PC-9 (cell line): ENCODE measurements at regions not wholly inside any gene's neighbourhood (a gene's known extent, or its start where the extent isn't known, plus 50 kb on each side); places are given as distances from the start of the nearest gene placed in this dataset.

ENCODE experiments used
- BruUV-seq: library from RNA; stranded (reverse); fragments of 400-500 nt; replicated peaks from 2 replicates; lab custom pipeline; 2021; lab: Mats Ljungman, UMichigan
- CTCF ChIA-PET: fragments of 300-600 bp; sonication (Branson Sonifier 250); formaldehyde crosslinking; loops from one replicate; lab custom pipeline; 2022; ENCODE audit warnings: antibody characterized with exemption; lab: Charles Lee
- POLR2A ChIA-PET: fragments of 300-600 bp; sonication (Branson Sonifier 250); formaldehyde crosslinking; loops from one replicate; lab custom pipeline; 2022; ENCODE audit warnings: antibody characterized with exemption; ENCODE audit not compliant: unreplicated experiment; lab: Charles Lee
- DNase-seq, 2 experiments: peaks; one replicate each; pipeline versions ENCODE4 v3.0.0 to v3.0.0-alpha.2; 2015 to 2022; ENCODE audit warnings: mixed read lengths in 1 of 2
- H2AFZ ChIP-seq: fragments of 200-600 bp; sonication (generic); 2 replicates; pipeline ENCODE4 v1.8.1; 2017; ENCODE audit warnings: antibody characterized with exemption
- H3F3A ChIP-seq: fragments of 200-600 bp; sonication (generic); 2 replicates; pipeline ENCODE4 v1.8.1; 2017; ENCODE audit warnings: antibody characterized with exemption, mild to moderate bottlenecking, low read depth; ENCODE audit not compliant: insufficient read depth
- H3K27ac ChIP-seq: fragments of 200-600 bp; sonication (generic); 2 replicates; pipeline ENCODE4 v1.6.1; 2016; ENCODE audit warnings: mixed run types
- H3K27me3 ChIP-seq: fragments of 200-600 bp; sonication (generic); 2 replicates; pipeline ENCODE4 v1.6.1; 2016; ENCODE audit warnings: low read depth, mixed run types; ENCODE audit not compliant: insufficient read depth
- H3K36me3 ChIP-seq: fragments of 200-600 bp; sonication (generic); 2 replicates; pipeline ENCODE4 v1.6.1; 2016; ENCODE audit warnings: low read depth, mixed run types
- H3K4me1 ChIP-seq: fragments of 200-600 bp; sonication (generic); replicated peaks from 2 replicates; pipeline ENCODE4 v1.6.1; 2016; ENCODE audit warnings: mixed run types; ENCODE audit not compliant: insufficient read depth
- H3K4me2 ChIP-seq: fragments of 200-600 bp; sonication (generic); 2 replicates; pipeline ENCODE4 v1.6.1; 2017; ENCODE audit warnings: mixed run types
- H3K4me3 ChIP-seq: fragments of 200-600 bp; sonication (generic); 2 replicates; pipeline ENCODE4 v1.6.1; 2016; ENCODE audit warnings: mixed run types
- H3K79me2 ChIP-seq: fragments of 200-600 bp; sonication (generic); 2 replicates; pipeline ENCODE4 v1.6.1; 2017; ENCODE audit warnings: low read depth, mixed run types
- H3K9me2 ChIP-seq: fragments of 200-600 bp; sonication (generic); 2 replicates; pipeline ENCODE4 v1.8.1; 2017; ENCODE audit warnings: mild to moderate bottlenecking; ENCODE audit not compliant: insufficient read depth
- H3K9me3 ChIP-seq: fragments of 200-600 bp; sonication (generic); 2 replicates; pipeline ENCODE4 v1.8.1; 2016; ENCODE audit warnings: low read depth; ENCODE audit not compliant: insufficient read depth
- H4K20me1 ChIP-seq: fragments of 200-600 bp; sonication (generic); 2 replicates; pipeline ENCODE4 v1.8.1; 2017; ENCODE audit not compliant: insufficient read depth
- EZH2 ChIP-seq: fragments of 200-600 bp; sonication (generic); IDR thresholded peaks from 2 replicates; pipeline ENCODE4 v1.8.0; 2017; ENCODE audit warnings: antibody characterized with exemption, low read depth
- intact Hi-C: fragments of 100-400 bp; cut with micrococcal nuclease; formaldehyde crosslinking; loops from one replicate; pipeline ENCODE4 v1.10.0; 2022; ENCODE audit not compliant: unreplicated experiment
- TF ChIP-seq, protein P1 (sequence below): fragments of 200-600 bp; sonication (generic); conservative IDR thresholded peaks from 2 replicates; pipeline ENCODE4 v1.6.1; 2017; ENCODE audit warnings: mixed run types, antibody characterized with exemption, mild to moderate bottlenecking, moderate library complexity

DNA sequence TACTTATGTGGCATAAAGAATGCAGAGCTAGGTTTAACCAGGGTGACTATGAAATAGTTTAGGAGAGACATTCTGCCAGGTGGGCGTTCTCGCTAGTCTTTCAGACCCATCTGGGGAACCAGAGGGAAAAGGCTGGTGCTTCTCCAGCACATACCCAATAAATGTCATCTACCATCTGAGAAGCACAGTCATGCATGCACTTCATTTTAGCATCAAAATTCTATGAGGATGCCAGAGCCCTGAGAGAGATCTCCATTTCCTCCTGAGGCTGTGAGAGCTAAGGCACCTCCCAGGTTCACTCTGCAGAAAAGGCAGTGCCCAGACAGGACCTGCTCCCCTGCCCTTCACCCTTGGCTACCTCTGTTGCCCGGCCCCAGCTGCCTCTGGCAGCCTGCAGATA lies 196.2 kb upstream of the PRNP start:
- H3K4me3 ChIP-seq: no peak overlapping the region
- H3K79me2 ChIP-seq: no peaks in the 10 kb centered on the region
- CTCF ChIA-PET: no interaction called here
- H3K4me1 ChIP-seq: 0 out of 2 replicates have a peak, but pooled peaks cover 6% of the 10 kb centered on the region
- H3K36me3 ChIP-seq: no peaks in the 10 kb centered on the region
- H3K27me3 ChIP-seq: no peaks in the 10 kb centered on the region
- BruUV-seq: no TSS peak
- H2AFZ ChIP-seq: no peak overlapping the region
- H3K27ac ChIP-seq: no peak overlapping the region
- H3K4me2 ChIP-seq: no peak overlapping the region
- no peaks in the 10 kb centered on the region for H3F3A ChIP-seq
- POLR2A ChIA-PET: no interaction called here
- no peaks in the 10 kb centered on the region for H4K20me1 ChIP-seq
- TF ChIP-seq, protein P1, sequence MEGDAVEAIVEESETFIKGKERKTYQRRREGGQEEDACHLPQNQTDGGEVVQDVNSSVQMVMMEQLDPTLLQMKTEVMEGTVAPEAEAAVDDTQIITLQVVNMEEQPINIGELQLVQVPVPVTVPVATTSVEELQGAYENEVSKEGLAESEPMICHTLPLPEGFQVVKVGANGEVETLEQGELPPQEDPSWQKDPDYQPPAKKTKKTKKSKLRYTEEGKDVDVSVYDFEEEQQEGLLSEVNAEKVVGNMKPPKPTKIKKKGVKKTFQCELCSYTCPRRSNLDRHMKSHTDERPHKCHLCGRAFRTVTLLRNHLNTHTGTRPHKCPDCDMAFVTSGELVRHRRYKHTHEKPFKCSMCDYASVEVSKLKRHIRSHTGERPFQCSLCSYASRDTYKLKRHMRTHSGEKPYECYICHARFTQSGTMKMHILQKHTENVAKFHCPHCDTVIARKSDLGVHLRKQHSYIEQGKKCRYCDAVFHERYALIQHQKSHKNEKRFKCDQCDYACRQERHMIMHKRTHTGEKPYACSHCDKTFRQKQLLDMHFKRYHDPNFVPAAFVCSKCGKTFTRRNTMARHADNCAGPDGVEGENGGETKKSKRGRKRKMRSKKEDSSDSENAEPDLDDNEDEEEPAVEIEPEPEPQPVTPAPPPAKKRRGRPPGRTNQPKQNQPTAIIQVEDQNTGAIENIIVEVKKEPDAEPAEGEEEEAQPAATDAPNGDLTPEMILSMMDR: no peak
- no peak for TF ChIP-seq EZH2
- no peaks in the 10 kb centered on the region; the same call in 1 of the 2 replicates for H3K9me3 ChIP-seq
- intact Hi-C loops: no loop called here
- no peaks in the 10 kb centered on the region for H3K9me2 ChIP-seq
- no peak for DNase-seq

DNA sequence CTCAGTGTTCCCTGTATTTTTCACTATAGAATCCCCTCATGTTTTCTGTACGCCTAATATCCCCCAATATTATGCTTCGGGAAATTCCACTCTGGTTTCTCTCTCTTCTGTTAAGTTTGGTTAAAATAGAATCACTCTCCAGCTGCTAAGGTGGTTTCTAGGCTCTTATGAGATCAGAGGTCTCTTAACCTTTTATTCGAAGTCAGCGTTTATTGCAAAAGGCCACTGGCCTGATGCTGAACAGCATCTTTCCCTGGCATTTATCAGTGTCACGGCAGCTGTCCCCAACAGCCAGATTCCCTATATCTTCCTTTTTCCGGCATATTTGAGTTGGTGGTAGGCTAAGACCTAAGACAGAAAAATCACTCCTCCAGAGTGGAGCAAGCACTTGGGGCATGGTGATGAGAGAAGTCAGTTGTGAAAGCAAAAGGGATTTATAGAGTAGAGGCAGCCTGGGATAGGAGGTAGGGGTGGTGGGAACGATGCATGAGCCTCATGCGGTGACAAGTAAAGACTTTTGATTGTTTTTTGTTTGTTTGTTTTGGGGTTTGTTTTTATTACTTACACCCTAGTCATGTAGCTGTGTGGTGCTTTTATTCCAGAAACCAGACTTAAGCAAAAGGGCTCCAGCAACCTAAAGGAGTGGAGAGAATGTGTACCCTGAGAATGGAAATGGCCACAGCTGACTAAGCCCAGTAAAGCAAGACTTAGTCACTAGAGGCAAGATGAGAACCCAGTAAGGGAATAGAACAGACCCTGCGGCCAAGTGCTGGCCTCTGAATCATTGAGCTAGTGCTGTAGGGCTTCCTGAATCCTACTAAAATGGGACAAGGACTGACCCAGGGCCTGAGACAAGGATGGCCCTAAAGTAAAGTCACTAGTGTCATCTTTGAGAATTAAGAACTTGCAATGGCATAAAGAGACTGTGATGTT lies 197.6 kb upstream of the PRNP start:
- H2AFZ ChIP-seq: no peak overlapping the region
- no peak overlapping the region for H3K4me3 ChIP-seq
- ChIA-PET POLR2A (no interaction called here), CTCF (no interaction called here)
- no peak overlapping the region for H3K4me2 ChIP-seq
- H3K36me3 ChIP-seq: no peaks in the 10 kb centered on the region
- no peaks in the 10 kb centered on the region; the same call in 1 of the 2 replicates for H3K9me3 ChIP-seq
- intact Hi-C loops: no loop called here
- no peaks in the 10 kb centered on the region for H3K79me2 ChIP-seq
- no peaks in the 10 kb centered on the region for H3K9me2 ChIP-seq
- TF ChIP-seq, protein P1: no peak
- no peak for TF ChIP-seq EZH2
- H3K4me1 ChIP-seq: peaks cover 11% of the 10 kb centered on the region
- H4K20me1 ChIP-seq: no peaks in the 10 kb centered on the region
- DNase-seq: no peak
- no peak overlapping the region for H3K27ac ChIP-seq
- no peaks in the 10 kb centered on the region for H3F3A ChIP-seq
- BruUV-seq: no TSS peak
- H3K27me3 ChIP-seq: no peaks in the 10 kb centered on the region

GRCh38 chr20:4484379-4484997 lies 201.8 kb upstream of the PRNP start:
- no peak for TF ChIP-seq EZH2
- TF ChIP-seq, protein P1: no peak
- no peaks in the 10 kb centered on the region for H3K27me3 ChIP-seq
- no peak overlapping the region for H3K4me3 ChIP-seq
- H3K4me2 ChIP-seq: no peak overlapping the region
- no peaks in the 10 kb centered on the region for H4K20me1 ChIP-seq
- no peaks in the 10 kb centered on the region for H3K36me3 ChIP-seq
- no peak overlapping the region for H3K27ac ChIP-seq
- ChIA-PET CTCF (no interaction called here), POLR2A (no interaction called here)
- H3K4me1 ChIP-seq: peaks cover 6% of the 10 kb centered on the region
- intact Hi-C loops: no loop called here
- DNase-seq: no peak
- H3K79me2 ChIP-seq: no peaks in the 10 kb centered on the region
- H3K9me2 ChIP-seq: no peaks in the 10 kb centered on the region
- H3F3A ChIP-seq: no peaks in the 10 kb centered on the region
- no peaks in the 10 kb centered on the region; the same call in 1 of the 2 replicates for H3K9me3 ChIP-seq
- no peak overlapping the region for H2AFZ ChIP-seq
- BruUV-seq: no TSS peak
